ENCODE measurements at regions not wholly inside any gene's neighbourhood (a gene's known extent, or its start where the extent isn't known, plus 50 kb on each side); places are given as distances from the start of the nearest gene placed in this dataset.
"Not testable (repeated sequence)": the region's sequence is repeated elsewhere in the genome, so short reads cannot be mapped to it uniquely, and the experiment has no call there.

- H3K4me1 ChIP-seq (ENCODE audit: control insufficient read depth in 5 of 5, insufficient read depth in 5 of 5, low read length in 5 of 5), result peaks cover 0 to 9% (median 3%) of the 10 kb centered on the region in 5 donors
- no peak for ATAC-seq (ENCODE audit: insufficient read depth, low FRiP score)
- no peak for TF ChIP-seq CTCF (IDR thresholded peaks at IDR 0.05; ENCODE audit: control extremely low read depth, extremely low read depth)
- no peak for DNase-seq
- no peaks in the 10 kb centered on the region for H3K9me3 ChIP-seq (ENCODE audit: control insufficient read depth in 4 of 4, insufficient read depth in 3 of 4, low read length in 3 of 4)
- no peak overlapping the region for H3K9ac ChIP-seq (ENCODE audit: insufficient read depth in 1 of 2, low read length in 2 of 2)
- no peaks in the 10 kb centered on the region for H3K36me3 ChIP-seq (ENCODE audit: control insufficient read depth in 4 of 4, insufficient read depth in 4 of 4, low read length in 4 of 4)
- H3K27ac ChIP-seq (ENCODE audit: low read depth in 1 of 2, low read length in 1 of 2), result no peak overlapping the region
- no peaks in the 10 kb centered on the region for H3K27me3 ChIP-seq (ENCODE audit: control insufficient read depth in 3 of 3, insufficient read depth in 3 of 3, low read length in 2 of 3)
- H3K4me3 ChIP-seq, result no peak overlapping the region
- WGBS, 2 donors, result 93 to 94% methylated on average over 7 of the region's 7 CpGs
These were observed 191.0 kb downstream of the ESM1 start for GRCh38 chr5:54794135-54794975.

- Histone ChIP-seq H3K4me3 (no peak overlapping the region), H3K4me1 (ENCODE audit: control insufficient read depth in 5 of 5, insufficient read depth in 5 of 5, low read length in 5 of 5) (peaks cover 0 to 9% (median 3%) of the 10 kb centered on the region in 5 donors), H3K9ac (ENCODE audit: insufficient read depth in 1 of 2, low read length in 2 of 2) (no peak overlapping the region), H3K36me3 (ENCODE audit: control insufficient read depth in 4 of 4, insufficient read depth in 4 of 4, low read length in 4 of 4) (no peaks in the 10 kb centered on the region), H3K9me3 (ENCODE audit: control insufficient read depth in 4 of 4, insufficient read depth in 3 of 4, low read length in 3 of 4) (no peaks in the 10 kb centered on the region), H3K27me3 (ENCODE audit: control insufficient read depth in 3 of 3, insufficient read depth in 3 of 3, low read length in 2 of 3) (no peaks in the 10 kb centered on the region), H3K27ac (ENCODE audit: low read depth in 1 of 2, low read length in 1 of 2) (no peak overlapping the region)
- TF ChIP-seq CTCF (IDR thresholded peaks at IDR 0.05; ENCODE audit: control extremely low read depth, extremely low read depth), result no peak
- WGBS, 2 donors, result 95 to 97% methylated on average over 4 of the region's 4 CpGs
- ATAC-seq (ENCODE audit: insufficient read depth, low FRiP score), result no peak
- no peak for DNase-seq
These were observed 191.8 kb downstream of the ESM1 start for GRCh38 chr5:54793468-54794134.

- TF ChIP-seq CTCF (IDR thresholded peaks at IDR 0.05; ENCODE audit: control extremely low read depth, extremely low read depth), result no peak
- no peaks in the 10 kb centered on the region for H3K9me3 ChIP-seq (ENCODE audit: control insufficient read depth in 4 of 4, insufficient read depth in 3 of 4, low read length in 3 of 4)
- H3K27ac ChIP-seq (ENCODE audit: low read depth in 1 of 2, low read length in 1 of 2), result no peak overlapping the region
- 41 to 72% methylated on average over 2 of the region's 2 CpGs for WGBS, 2 donors
- no peak for ATAC-seq (ENCODE audit: insufficient read depth, low FRiP score)
- H3K9ac ChIP-seq (ENCODE audit: insufficient read depth in 1 of 2, low read length in 2 of 2), result no peak overlapping the region
- peaks cover 0 to 9% (median 3%) of the 10 kb centered on the region in 5 donors for H3K4me1 ChIP-seq (ENCODE audit: control insufficient read depth in 5 of 5, insufficient read depth in 5 of 5, low read length in 5 of 5)
- H3K4me3 ChIP-seq, result no peak overlapping the region
- DNase-seq, result no peak
- no peaks in the 10 kb centered on the region for H3K36me3 ChIP-seq (ENCODE audit: control insufficient read depth in 4 of 4, insufficient read depth in 4 of 4, low read length in 4 of 4)
- H3K27me3 ChIP-seq (ENCODE audit: control insufficient read depth in 3 of 3, insufficient read depth in 3 of 3, low read length in 2 of 3), result no peaks in the 10 kb centered on the region
These were observed 192.6 kb downstream of the ESM1 start for GRCh38 chr5:54792611-54793404.

- H3K9ac ChIP-seq (ENCODE audit: insufficient read depth in 1 of 2, low read length in 2 of 2); ATAC-seq (ENCODE audit: insufficient read depth, low FRiP score); H3K36me3 ChIP-seq (ENCODE audit: control insufficient read depth in 4 of 4, insufficient read depth in 4 of 4, low read length in 4 of 4); H3K27me3 ChIP-seq (ENCODE audit: control insufficient read depth in 3 of 3, insufficient read depth in 3 of 3, low read length in 2 of 3); DNase-seq; H3K9me3 ChIP-seq (ENCODE audit: control insufficient read depth in 4 of 4, insufficient read depth in 3 of 4, low read length in 3 of 4); H3K4me3 ChIP-seq; H3K27ac ChIP-seq (ENCODE audit: low read depth in 1 of 2, low read length in 1 of 2): not testable (repeated sequence)
- 88 to 91% methylated on average over 3 of the region's 3 CpGs for WGBS, 2 donors
- H3K4me1 ChIP-seq (ENCODE audit: control insufficient read depth in 5 of 5, insufficient read depth in 5 of 5, low read length in 5 of 5), result peaks cover 0 to 19% (median under 1%) of the 10 kb centered on the region in 5 donors
These were observed 197.5 kb downstream of the ESM1 start for GRCh38 chr5:54787910-54788309.

Data from lung (tissue), 11 donors.